Stomach (tissue), 8 donors: ENCODE measurements at regions not wholly inside any gene's neighbourhood (a gene's known extent, or its start where the extent isn't known, plus 50 kb on each side); places are given as distances from the start of the nearest gene placed in this dataset.

ENCODE experiments used
- DNase-seq, 2 donors: peaks; one replicate each; pipeline versions ENCODE4 v3.0.0 to v3.0.0-alpha.2; 2013 to 2019
- H3K27ac ChIP-seq, 5 donors: fragments of 200-600 bp in 4 of 5; sonication (generic) in 4 of 5; one replicate each; pipeline ENCODE4 v1.5.1; 2013 to 2019; ENCODE audit warnings: mild to moderate bottlenecking in 1 of 5, moderate library complexity in 1 of 5
- H3K27me3 ChIP-seq, 3 donors: fragments of 200-600 bp; sonication (generic); one replicate each; pipeline ENCODE4 v1.5.1; 2017 to 2019; ENCODE audit warnings: mixed run types in 1 of 3
- H3K36me3 ChIP-seq, 4 donors: fragments of 200-600 bp; sonication (generic); 1 replicate in 3 of 4; 2 replicates in 1 of 4; pipeline ENCODE4 v1.5.1; 2016 to 2019
- H3K4me1 ChIP-seq, 4 donors: fragments of 200-600 bp; sonication (generic); one replicate each; pipeline ENCODE4 v1.5.1; 2016 to 2019
- H3K4me3 ChIP-seq, 4 donors: fragments of 200-600 bp; sonication (generic) in 3 of 4; one replicate each; pipeline ENCODE4 v1.5.1; 2016 to 2019; ENCODE audit warnings: mild to moderate bottlenecking in 1 of 4
- H3K9me3 ChIP-seq, 4 donors: fragments of 200-600 bp; sonication (generic); one replicate each; pipeline ENCODE4 v1.5.1; 2016 to 2019
- CTCF ChIP-seq, 7 experiments: fragments of 450-650 bp in 4 of 7; fragments of 200-600 bp in 3 of 7; sonication (generic) in 3 of 7; IDR thresholded peaks; one replicate each; pipeline ENCODE4 v1.5.1; 2016 to 2019; ENCODE audit warnings: antibody characterized with exemption in 7 of 7, control low read depth in 2 of 7, mild to moderate bottlenecking in 1 of 7
- EP300 ChIP-seq: sonication (generic); formaldehyde crosslinking; IDR thresholded peaks from one replicate; pipeline ENCODE4 v1.6.1; 2017; ENCODE audit warnings: antibody characterized with exemption
- POLR2A ChIP-seq, 4 donors: fragments of 450-650 bp; IDR thresholded peaks; one replicate each; pipeline ENCODE4 v1.6.1; 2016; ENCODE audit warnings: antibody characterized with exemption in 4 of 4, control low read depth in 2 of 4, mild to moderate bottlenecking in 1 of 4, moderate library complexity in 1 of 4
- POLR2AphosphoS5 ChIP-seq, 3 donors: sonication (generic); formaldehyde crosslinking; IDR thresholded peaks; one replicate each; pipeline ENCODE4 v1.6.1; 2016; ENCODE audit warnings: antibody characterized with exemption in 3 of 3
- WGBS, 5 donors: extraction: QIAGEN DNeasy Blood & Tissue Kit in 3 of 5; methylation state at CpG; one replicate each; pipeline versions ENCODE4 v1.1.5 to v1.1.7; 2013 to 2018; 5-methylcytosine and 5-hydroxymethylcytosine counted together
- intact Hi-C: fragments of 100-400 bp; cut with DNase I; formaldehyde crosslinking; loops from one replicate; pipeline ENCODE4 v1.15.1; 2023; ENCODE audit warnings: low total_unique reads
- donor health status: healthy with polysubstance abuse.
- donor health status: Bipolar disorder and iron deficiency.
- donor health status: healthy.

GRCh38 chr12:91523831-91524230 lies 341.2 kb upstream of the DCN start:
- Histone ChIP-seq H3K4me1 (no peaks in the 10 kb centered on the region), H3K27ac (no peak overlapping the region), H3K9me3 (no peaks in the 10 kb centered on the region), H3K36me3 (no peaks in the 10 kb centered on the region), H3K27me3 (no peaks in the 10 kb centered on the region), H3K4me3 (no peak overlapping the region)
- intact Hi-C loops, result no loop called here
- WGBS, 5 donors, result 78 to 89% (median 84%) methylated on average over 4 of the region's 4 CpGs
- no peak for DNase-seq
- no peak for TF ChIP-seq EP300
- TF ChIP-seq POLR2A (IDR thresholded peaks at IDR 0.05), result no peak
- TF ChIP-seq CTCF (IDR thresholded peaks at IDR 0.05), result no peak
- no peak for TF ChIP-seq POLR2AphosphoS5 (IDR thresholded peaks at IDR 0.05)

- no peak overlapping the region for H3K4me3 ChIP-seq
- TF ChIP-seq CTCF (IDR thresholded peaks at IDR 0.05) (no peak), POLR2AphosphoS5 (IDR thresholded peaks at IDR 0.05) (no peak)
- no peaks in the 10 kb centered on the region for H3K9me3 ChIP-seq
- H3K36me3 ChIP-seq, result no peaks in the 10 kb centered on the region
- no peaks in the 10 kb centered on the region for H3K27me3 ChIP-seq
- intact Hi-C loops, result no loop called here
- peak in 1 of 2 donors; percentile 17 for DNase-seq
- peaks cover 0 to 10% (median 3%) of the 10 kb centered on the region in 4 donors for H3K4me1 ChIP-seq
- H3K27ac ChIP-seq, result peak overlapping the region in 1 of 5 donors; percentile 55
Observed at GRCh38 chr12:91516695-91517047, 334.1 kb upstream of the DCN start.

GRCh38 chr12:91515944-91516694 lies 333.5 kb upstream of the DCN start:
- 32 to 40% (median 34%) methylated on average over 5 of the region's 5 CpGs for WGBS, 5 donors
- Histone ChIP-seq H3K36me3 (no peaks in the 10 kb centered on the region), H3K27me3 (no peaks in the 10 kb centered on the region), H3K27ac (peak overlapping the region in 1 of 5 donors; percentile 55), H3K4me3 (no peak overlapping the region), H3K9me3 (no peaks in the 10 kb centered on the region), H3K4me1 (peaks cover 0 to 10% (median 3%) of the 10 kb centered on the region in 4 donors)
- peak in 1 of 2 donors; percentile 41 for DNase-seq
- intact Hi-C loops, result no loop called here
- TF ChIP-seq POLR2A (IDR thresholded peaks at IDR 0.05) (no peak), CTCF (IDR thresholded peaks at IDR 0.05) (no peak), EP300 (no peak), POLR2AphosphoS5 (IDR thresholded peaks at IDR 0.05) (no peak)

- no peak for DNase-seq
- Histone ChIP-seq H3K4me1 (peaks cover 0 to 11% (median 3%) of the 10 kb centered on the region in 4 donors), H3K27me3 (no peaks in the 10 kb centered on the region), H3K4me3 (no peak overlapping the region), H3K36me3 (no peaks in the 10 kb centered on the region), H3K9me3 (no peaks in the 10 kb centered on the region), H3K27ac (no peak overlapping the region)
- TF ChIP-seq POLR2AphosphoS5 (IDR thresholded peaks at IDR 0.05), result no peak
- no peak for TF ChIP-seq EP300
- TF ChIP-seq CTCF (IDR thresholded peaks at IDR 0.05), result no peak
- TF ChIP-seq POLR2A (IDR thresholded peaks at IDR 0.05), result no peak
- WGBS, 5 donors, result 92 to 100% (median 95%) methylated on average over 1 of the region's 1 CpG
- intact Hi-C loops, result no loop called here
Observed at GRCh38 chr12:91513313-91513712, 330.7 kb upstream of the DCN start.
